ENCODE measurements at regions not wholly inside any gene's neighbourhood (a gene's known extent, or its start where the extent isn't known, plus 50 kb on each side); places are given as distances from the start of the nearest gene placed in this dataset.

- H3K27me3 ChIP-seq: no peaks in the 10 kb centered on the region
- no peak overlapping the region for H3K27ac ChIP-seq
- DNase-seq: no peak
- intact Hi-C loops (cut with DNase I; ENCODE audit: low total_unique reads): no loop called here
- no peaks in the 10 kb centered on the region for H3K4me1 ChIP-seq
- no peak overlapping the region for H3K4me3 ChIP-seq
- H3K9me3 ChIP-seq: no peaks in the 10 kb centered on the region
- TF ChIP-seq, protein P1, sequence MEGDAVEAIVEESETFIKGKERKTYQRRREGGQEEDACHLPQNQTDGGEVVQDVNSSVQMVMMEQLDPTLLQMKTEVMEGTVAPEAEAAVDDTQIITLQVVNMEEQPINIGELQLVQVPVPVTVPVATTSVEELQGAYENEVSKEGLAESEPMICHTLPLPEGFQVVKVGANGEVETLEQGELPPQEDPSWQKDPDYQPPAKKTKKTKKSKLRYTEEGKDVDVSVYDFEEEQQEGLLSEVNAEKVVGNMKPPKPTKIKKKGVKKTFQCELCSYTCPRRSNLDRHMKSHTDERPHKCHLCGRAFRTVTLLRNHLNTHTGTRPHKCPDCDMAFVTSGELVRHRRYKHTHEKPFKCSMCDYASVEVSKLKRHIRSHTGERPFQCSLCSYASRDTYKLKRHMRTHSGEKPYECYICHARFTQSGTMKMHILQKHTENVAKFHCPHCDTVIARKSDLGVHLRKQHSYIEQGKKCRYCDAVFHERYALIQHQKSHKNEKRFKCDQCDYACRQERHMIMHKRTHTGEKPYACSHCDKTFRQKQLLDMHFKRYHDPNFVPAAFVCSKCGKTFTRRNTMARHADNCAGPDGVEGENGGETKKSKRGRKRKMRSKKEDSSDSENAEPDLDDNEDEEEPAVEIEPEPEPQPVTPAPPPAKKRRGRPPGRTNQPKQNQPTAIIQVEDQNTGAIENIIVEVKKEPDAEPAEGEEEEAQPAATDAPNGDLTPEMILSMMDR (IDR thresholded peaks at IDR 0.05): no peak
- TF ChIP-seq POLR2A (IDR thresholded peaks at IDR 0.05): no peak
- no peaks in the 10 kb centered on the region for H3K36me3 ChIP-seq (ENCODE audit: low read depth, missing control alignments)
- 89 to 98% methylated on average over 3 of the region's 3 CpGs for WGBS, 2 donors
These were observed 1333.0 kb downstream of the ROBO1 start for GRCh38 chr3:78434801-78435200.

DNA sequence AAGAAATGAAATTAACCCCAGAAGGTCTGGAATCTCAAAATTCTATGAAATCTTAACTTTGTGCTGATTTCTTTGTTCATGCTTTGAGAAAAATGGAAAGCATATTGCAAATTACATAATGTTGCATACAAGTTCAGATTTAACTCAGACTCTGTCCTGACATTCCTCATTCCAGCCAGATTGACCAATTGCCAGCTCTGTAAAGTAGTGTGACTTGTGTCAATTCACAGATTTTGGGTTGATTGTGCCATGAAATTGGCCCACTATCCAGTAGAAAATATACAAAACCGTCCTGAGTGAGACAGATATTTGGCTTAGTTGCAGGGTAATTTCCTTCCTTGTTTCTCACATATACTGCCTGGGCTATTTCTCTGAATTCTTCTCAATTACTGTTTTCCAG is 1312.6 kb downstream of the ROBO1 start:
- no peaks in the 10 kb centered on the region for H3K4me1 ChIP-seq
- H3K9me3 ChIP-seq: no peaks in the 10 kb centered on the region
- intact Hi-C loops (cut with DNase I; ENCODE audit: low total_unique reads): no loop called here
- no peaks in the 10 kb centered on the region for H3K36me3 ChIP-seq (ENCODE audit: low read depth, missing control alignments)
- no peak for TF ChIP-seq POLR2A (IDR thresholded peaks at IDR 0.05)
- TF ChIP-seq, protein P1 (IDR thresholded peaks at IDR 0.05): no peak
- H3K27ac ChIP-seq: no peak overlapping the region
- H3K27me3 ChIP-seq: no peaks in the 10 kb centered on the region
- 52 to 53% methylated on average over 1 of the region's 1 CpG for WGBS, 2 donors
- no peak for DNase-seq
- H3K4me3 ChIP-seq: no peak overlapping the region

- H3K36me3 ChIP-seq (ENCODE audit: low read depth, missing control alignments): no peaks in the 10 kb centered on the region
- H3K4me1 ChIP-seq: no peaks in the 10 kb centered on the region
- no peak overlapping the region for H3K27ac ChIP-seq
- TF ChIP-seq POLR2A (IDR thresholded peaks at IDR 0.05): no peak
- TF ChIP-seq, protein P1 (IDR thresholded peaks at IDR 0.05): no peak
- no peak overlapping the region for H3K4me3 ChIP-seq
- no peak for DNase-seq
- intact Hi-C loops (cut with DNase I; ENCODE audit: low total_unique reads): no loop called here
- no peaks in the 10 kb centered on the region for H3K27me3 ChIP-seq
- WGBS, 2 donors: 52 to 57% methylated on average over 2 of the region's 2 CpGs
- H3K9me3 ChIP-seq: no peaks in the 10 kb centered on the region
These were observed 1311.9 kb downstream of the ROBO1 start for GRCh38 chr3:78455712-78456433.

DNA sequence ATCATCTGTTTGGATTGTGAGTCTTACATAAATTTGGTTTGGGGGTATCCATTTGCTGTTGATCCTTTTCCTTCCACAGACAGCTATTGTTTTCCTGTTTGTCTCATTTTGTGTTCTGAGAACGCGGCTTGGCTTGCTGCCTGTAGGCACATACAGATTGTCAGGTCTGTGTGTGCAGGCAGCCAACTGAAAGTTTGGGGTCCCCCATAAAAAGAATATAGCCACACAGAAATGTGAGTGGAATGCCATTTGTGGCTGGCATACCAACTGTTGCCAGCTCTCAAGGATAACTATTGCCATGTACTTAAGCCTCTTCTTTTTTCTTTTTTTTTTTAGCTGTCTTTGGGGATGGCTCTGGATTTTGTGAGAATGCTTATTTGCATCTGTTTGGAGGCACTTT is 1308.0 kb downstream of the ROBO1 start:
- intact Hi-C loops (cut with DNase I; ENCODE audit: low total_unique reads): no loop called here
- no peak for DNase-seq
- no peaks in the 10 kb centered on the region for H3K27me3 ChIP-seq
- no peaks in the 10 kb centered on the region for H3K36me3 ChIP-seq (ENCODE audit: low read depth, missing control alignments)
- H3K27ac ChIP-seq: no peak overlapping the region
- H3K4me3 ChIP-seq: no peak overlapping the region
- 72 to 75% methylated on average over 2 of the region's 2 CpGs for WGBS, 2 donors
- H3K4me1 ChIP-seq: no peaks in the 10 kb centered on the region
- TF ChIP-seq, protein P1 (IDR thresholded peaks at IDR 0.05): no peak
- TF ChIP-seq POLR2A (IDR thresholded peaks at IDR 0.05): no peak
- H3K9me3 ChIP-seq: no peaks in the 10 kb centered on the region

- Histone ChIP-seq H3K4me1 (no peaks in the 10 kb centered on the region), H3K36me3 (ENCODE audit: low read depth, missing control alignments) (no peaks in the 10 kb centered on the region), H3K27ac (no peak overlapping the region), H3K27me3 (no peaks in the 10 kb centered on the region), H3K9me3 (no peaks in the 10 kb centered on the region), H3K4me3 (no peak overlapping the region)
- TF ChIP-seq, protein P1 (IDR thresholded peaks at IDR 0.05): no peak
- no peak for TF ChIP-seq POLR2A (IDR thresholded peaks at IDR 0.05)
- WGBS, 2 donors: 0 to 92% methylated on average over 2 of the region's 2 CpGs
- no peak for DNase-seq
- intact Hi-C loops (cut with DNase I; ENCODE audit: low total_unique reads): no loop called here
These were observed 1305.8 kb downstream of the ROBO1 start for GRCh38 chr3:78462021-78462420.

Measured in testis (tissue), 2 donors.